HG03432 (cell line): ENCODE measurements at regions not wholly inside any gene's neighbourhood (a gene's known extent, or its start where the extent isn't known, plus 50 kb on each side); places are given as distances from the start of the nearest gene placed in this dataset.
"Not testable (repeated sequence)": the region's sequence is repeated elsewhere in the genome, so short reads cannot be mapped to it uniquely, and the experiment has no call there.

Experiments used
- ATAC-seq: cut with Tn5 transposase; IDR thresholded peaks from one replicate; pipeline ENCODE4 v1.9.1; 2021; ENCODE audit warnings: mild to moderate bottlenecking, moderate library complexity; ENCODE audit not compliant: unreplicated experiment

GRCh38 chr4:101730291-101731117 lies 60.0 kb upstream of the BANK1 start:
- ATAC-seq, result peak; percentile 93

DNA sequence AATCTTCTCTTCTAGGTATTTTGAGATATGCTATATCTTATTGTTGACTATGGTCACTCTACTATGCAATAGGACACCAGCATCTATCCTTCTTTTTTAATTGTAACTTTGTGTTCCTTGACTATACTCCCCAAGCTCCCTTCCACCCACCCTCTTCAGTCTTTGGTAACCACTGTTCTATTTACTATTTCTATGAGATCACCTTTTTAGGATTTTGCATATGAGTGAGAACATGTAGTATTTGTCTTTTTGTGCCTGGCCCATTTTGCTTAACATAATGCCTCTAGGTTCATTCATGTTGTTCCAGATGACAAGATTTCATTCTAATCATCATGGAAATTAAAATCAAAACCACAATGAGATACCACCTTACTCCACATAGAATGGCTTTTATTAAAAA lies 63.3 kb upstream of the BANK1 start:
- ATAC-seq, result no peak

GRCh38 chr4:101724093-101724492 lies 66.4 kb upstream of the BANK1 start:
- no peak for ATAC-seq

DNA sequence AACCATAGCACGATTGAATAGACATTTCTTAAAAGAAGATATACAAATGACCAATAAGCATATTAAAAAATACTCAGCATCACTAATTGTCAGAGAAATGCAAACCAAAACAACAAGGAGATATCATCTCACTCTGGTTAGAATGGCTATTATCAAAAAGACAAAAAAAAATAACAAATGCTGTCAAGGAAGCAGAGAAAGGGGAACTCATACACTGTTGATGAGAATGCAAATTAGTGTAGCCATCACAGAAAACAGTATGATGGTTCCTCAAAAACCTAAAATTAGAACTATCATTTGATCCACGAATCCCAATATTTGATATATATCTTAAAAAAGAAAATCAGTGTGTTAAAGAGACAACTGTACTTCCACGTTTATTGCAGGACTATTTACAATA lies 71.7 kb upstream of the BANK1 start:
- ATAC-seq, result no peak

GRCh38 chr4:101711590-101712260 lies 78.8 kb upstream of the BANK1 start:
- no peak for ATAC-seq

DNA sequence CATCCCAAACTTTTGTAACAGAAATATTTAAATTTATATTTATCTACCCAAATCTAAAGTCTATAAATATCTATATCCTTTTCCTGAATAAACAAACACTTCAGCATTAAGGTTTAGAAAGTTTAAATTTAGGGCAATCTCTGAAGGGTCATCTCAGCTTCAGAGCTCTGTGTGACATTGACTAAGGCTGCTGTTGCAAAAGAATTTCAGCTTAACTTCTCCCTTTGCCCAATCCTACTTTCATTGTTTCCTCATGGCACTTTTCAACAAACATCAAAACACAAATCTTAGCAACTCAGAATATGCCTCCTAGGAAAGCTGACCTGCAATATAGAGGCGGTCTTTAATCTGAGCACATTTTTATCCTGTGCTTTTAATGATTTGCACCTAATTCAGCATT lies 79.7 kb upstream of the BANK1 start:
- ATAC-seq, result no peak

DNA sequence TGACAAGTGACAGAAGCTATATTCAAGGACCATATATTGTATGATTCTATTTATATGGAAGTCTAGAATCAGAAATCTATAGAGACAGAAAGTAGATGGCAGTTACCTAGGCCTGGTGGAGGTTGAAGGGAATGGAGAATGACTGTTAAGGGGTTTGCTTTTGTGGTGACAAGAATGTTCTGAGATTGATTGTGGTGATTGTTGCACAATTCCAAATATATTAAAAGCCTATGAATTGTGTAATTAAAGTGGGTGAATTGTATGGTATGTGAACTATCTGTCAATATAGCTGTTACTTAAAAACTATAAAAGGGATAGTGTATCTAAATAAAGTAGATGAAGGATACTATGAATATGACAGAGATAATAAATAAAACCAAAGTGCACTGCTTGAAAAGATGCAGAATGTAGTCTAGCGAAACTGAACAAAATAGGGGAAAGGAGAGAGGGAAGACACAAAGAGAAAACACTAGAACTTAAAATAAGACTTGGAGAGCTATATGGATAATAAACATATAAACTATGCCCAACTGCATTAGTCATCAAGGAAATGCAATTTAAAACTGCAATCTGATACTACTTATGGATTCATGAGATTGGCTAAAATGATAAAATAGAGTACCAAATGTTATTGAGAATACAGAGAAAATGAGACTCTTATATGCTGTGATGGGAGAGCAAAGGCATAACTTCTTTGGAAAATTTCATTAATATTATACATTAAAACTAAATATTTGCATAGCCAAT lies 82.1 kb upstream of the BANK1 start:
- no peak for ATAC-seq

DNA sequence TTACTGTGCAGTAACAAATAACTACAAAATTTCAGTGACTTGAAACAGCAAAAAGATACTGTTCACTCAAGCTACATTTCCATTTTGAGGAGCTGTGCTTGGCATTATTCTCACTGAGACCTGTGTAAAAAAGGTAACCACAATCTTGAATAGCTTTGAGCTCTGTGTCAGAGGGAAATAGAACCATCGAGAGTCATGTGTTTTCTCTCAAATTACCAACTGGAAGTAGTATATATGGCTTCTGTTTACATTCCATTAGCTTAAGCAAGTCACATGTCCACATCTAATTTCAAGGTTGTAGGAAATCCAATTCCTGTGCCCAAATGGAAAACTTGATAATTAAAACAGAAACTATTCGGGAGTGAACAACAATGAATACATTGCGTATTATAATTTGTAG lies 82.9 kb upstream of the BANK1 start:
- no peak for ATAC-seq

DNA sequence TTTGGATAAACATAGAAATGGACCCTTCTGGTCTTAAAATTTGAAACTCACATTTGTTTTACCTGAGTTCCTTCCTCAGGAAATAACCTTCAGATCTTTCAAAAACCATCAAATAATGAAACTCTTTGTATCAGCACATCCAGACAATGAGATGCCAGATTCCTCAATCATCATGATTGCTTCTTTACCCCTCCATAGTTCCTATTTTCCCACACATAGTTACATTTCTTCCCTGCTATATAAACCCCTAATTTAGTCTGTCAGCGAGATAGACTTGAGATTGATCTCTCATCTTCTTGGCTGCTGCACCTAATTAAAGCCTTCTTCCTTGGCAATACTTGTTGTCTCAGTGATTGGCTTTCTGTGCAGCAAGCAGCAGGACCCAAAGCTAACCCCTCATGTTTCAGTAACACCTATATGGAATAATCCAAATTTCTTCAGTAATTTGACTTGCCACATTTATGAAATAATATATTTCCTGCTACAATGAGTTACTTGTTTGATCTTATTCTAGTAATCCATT lies 83.9 kb upstream of the BANK1 start:
- no peak for ATAC-seq

GRCh38 chr4:101701551-101701950 lies 89.0 kb upstream of the BANK1 start:
- no peak for ATAC-seq

DNA sequence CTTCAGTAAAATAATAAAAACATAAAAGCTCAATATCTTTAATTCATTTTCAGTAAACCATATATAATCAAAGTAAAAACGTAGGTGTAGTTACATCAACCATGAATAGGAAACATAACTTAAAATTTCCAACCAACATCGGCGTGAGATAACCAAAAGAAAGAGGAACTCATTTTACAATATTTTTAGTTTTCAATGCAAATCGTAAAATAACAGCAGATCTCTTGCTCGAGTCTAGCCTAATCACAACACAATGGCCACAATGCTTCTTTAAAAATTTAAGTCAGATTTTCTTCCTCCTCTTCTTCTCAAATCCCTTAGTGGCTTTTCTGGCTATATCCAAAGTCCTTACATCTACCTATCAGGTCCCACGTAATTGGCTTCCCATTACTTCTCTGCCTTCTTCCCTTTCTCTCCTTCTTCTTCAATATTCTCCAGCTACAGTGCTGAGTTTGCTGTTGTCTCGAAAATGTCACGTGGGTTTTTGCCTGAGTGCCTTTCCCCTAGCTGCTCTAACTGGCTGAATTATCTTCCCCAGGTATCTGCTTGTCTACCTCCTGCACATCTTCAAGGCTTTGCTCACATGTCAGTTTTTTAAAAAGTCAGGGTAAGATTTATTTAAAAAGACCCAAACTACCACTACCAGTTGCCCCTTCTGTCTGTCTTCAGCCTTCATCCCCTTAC lies 90.9 kb upstream of the BANK1 start:
- ATAC-seq, result no peak

DNA sequence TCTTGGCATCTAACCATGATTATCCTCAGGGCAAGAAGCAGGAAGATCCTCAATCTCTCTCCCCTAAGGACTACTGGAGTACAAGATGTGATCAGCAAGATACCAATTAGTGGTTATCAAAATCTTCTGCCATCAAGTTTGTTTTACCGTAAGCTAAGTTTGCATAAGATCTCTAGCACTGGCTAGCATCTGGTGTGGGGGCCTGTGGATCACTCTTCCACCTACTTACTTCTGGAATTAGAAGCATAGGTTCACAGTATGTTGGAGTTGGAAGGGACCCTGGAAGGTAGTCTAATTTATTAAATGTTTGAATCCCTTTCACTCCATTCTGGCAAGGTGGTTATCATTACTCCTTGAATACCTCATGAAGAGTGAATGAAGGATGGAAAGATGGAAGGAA lies 93.3 kb upstream of the BANK1 start:
- no peak for ATAC-seq

GRCh38 chr4:101696276-101697010 lies 94.1 kb upstream of the BANK1 start:
- no peak for ATAC-seq

GRCh38 chr4:101695176-101695575 lies 95.4 kb upstream of the BANK1 start:
- no peak for ATAC-seq

DNA sequence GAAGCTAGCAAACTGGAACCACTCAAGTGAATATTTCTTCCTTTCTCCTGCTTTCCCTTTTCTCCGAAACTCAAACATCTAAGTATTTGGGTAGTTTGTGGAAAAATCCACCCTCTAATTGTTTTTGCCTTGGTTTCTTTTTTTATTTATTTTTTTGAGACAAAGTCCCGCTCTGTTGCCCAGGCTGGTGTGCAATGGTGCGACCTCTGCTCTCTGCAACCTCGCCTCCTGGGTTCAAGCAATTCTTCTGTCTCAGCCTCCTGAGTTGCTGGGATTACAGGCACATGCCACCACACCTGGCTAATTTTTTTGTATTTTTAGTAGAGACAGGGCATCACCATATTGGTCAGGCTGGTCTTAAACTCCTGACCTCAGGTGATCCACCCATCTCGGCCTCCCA lies 96.1 kb upstream of the BANK1 start:
- not testable (repeated sequence) for ATAC-seq

DNA sequence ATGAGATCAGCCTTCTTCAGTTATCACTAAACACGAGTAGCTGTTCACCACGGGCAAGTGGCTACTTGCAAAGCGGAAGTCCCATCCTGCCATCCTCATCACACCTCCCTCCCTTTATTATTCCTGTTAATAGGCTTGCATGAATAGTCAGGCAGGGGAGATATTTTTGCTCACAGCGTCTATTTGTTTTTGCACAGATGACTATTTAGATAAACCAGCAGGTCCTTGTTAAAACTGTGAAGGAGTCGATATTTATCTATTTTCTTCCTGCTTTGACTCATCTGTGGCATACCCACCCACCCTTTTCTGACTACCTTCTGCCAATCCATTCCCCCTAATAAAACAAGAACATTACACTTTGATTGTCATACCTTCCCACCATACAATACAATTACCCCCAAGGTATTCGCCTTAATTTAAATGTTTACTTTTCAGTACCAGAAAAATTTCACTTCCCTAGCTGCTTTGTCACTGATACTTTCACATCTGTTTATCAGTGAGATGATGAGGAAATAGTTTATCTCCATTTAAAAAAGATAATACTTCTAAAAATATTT lies 96.6 kb upstream of the BANK1 start:
- peak; percentile 91 for ATAC-seq

DNA sequence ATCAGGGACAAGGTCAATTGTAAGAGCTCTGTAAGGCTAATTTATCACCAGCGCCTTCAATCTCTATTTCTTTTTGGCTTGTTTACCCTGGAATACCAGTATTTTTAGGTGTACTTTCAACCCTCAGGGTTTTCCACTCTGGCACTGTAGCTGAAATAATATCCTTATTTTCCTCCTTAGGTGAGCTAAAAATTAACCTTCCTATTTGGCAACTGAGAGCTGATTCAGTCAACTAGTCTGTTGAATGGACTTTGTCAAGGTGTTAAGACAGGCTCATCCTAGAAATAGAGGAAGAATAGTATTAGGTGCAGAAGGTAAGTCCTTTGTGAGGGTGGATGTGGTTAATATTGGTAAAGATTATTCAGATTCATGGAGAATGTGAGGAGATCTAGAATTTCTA lies 101.3 kb upstream of the BANK1 start:
- ATAC-seq, result no peak

DNA sequence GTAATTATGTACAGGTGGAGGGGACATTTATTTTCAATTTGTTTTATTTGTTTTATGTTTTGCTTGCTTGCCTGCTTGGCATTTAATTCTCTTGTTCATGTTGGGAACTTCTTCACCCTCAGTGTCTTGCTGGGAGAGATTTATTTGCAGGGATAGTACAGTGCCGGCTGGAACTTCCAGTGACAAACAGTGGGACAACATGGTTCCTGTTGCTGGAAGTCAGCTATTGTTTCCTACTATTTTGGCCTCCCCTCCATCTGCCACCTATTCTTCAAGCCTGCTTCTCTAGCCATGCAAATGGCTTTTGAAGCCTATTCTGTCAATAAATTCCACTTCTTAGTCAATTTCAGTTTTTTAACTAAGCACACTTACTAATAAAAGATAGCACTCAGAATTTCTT lies 105.4 kb upstream of the BANK1 start:
- no peak for ATAC-seq

GRCh38 chr4:101682946-101683345 lies 107.6 kb upstream of the BANK1 start:
- no peak for ATAC-seq

- ATAC-seq, result no peak
Measured at GRCh38 chr4:101678180-101678579, 112.3 kb upstream of the BANK1 start.
